Fibroblast of skin of scalp (primary cell): ENCODE measurements at regions not wholly inside any gene's neighbourhood (a gene's known extent, or its start where the extent isn't known, plus 50 kb on each side); places are given as distances from the start of the nearest gene placed in this dataset.
"Not testable (repeated sequence)": the region's sequence is repeated elsewhere in the genome, so short reads cannot be mapped to it uniquely, and the experiment has no call there.

ENCODE experiments used
- DNase-seq: peaks from one replicate; pipeline ENCODE4 v3.0.0-alpha.2; 2013

DNA sequence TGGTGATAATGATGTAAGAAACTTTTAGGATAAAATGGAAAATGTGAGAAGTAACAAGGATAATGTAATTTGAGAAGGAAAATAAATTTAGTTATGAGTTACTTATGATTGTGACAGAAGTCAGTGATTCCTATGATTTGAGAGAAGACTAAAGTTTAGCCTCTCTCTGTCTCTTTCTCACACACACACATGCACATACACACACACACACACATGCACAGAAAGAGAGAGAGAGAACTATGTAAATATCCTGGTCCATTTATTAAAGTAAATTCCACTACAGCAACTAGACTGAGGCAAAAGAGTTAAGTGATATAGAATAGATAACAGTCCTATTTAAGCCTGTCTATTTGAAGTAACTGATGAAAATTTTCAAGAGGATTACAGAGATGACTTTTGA is 375.2 kb downstream of the CD109 start:
- DNase-seq: peak; percentile 62

DNA sequence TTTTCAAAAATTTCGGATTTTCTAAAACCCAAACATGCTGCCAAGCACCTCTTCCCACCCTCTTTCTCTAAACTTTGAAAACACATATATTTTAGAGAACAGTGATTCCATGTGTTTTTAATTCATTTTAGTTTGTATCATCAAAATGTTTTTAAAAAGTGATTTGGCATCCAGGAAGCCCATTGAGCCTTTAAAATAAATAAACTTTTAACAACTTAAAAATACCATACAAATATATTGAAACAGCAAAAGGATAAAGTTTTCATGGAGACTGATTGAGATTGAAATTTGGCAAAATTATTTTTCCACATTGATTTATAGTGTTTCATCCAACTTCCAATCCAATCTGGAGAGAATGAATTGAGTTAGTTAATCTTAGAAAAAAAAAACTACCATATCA is 374.7 kb downstream of the CD109 start:
- no peak for DNase-seq

DNA sequence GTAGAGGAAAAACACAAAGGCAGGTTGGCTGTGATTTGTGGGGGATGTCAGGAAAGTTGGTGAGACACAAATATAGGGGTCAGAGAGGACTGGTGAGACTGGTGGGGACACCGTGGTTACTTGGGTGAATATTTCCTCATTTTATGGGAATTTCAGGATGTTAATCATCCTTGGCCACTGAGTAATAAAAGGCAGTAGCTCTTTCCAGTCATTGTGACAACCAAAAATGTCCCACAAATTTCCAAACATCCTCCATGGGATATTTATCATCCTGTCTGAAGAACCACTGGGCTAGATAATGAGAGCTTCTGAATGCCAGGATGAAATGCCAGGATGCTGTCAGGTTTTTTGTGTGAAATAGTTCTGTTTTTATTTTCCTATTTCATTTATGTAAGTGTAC is 374.1 kb downstream of the CD109 start:
- peak; percentile 81 for DNase-seq

DNA sequence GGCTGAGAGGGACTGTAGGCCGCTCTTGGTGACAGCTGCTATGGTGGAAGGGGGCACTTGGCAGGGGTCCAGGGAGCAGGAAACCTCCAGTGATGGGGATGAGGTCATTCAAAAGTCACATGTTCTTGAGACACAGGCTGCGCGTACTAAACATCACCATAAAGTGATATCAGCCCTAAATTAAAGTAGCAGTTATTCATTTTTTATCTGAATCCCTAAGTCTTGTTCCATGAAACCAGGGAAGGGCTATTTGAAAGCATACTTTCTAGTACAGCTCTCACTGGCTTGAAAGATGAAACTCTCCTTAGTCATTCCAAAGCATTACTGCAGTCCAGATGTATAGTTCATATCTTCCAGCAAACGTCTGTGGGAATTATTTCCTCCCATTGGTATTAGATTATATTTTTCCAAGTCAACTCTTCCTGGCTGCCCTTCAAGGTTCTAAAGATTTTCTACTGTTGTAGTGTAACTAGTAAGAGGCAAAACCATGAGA is 373.1 kb downstream of the CD109 start:
- DNase-seq: peak; percentile 89

DNA sequence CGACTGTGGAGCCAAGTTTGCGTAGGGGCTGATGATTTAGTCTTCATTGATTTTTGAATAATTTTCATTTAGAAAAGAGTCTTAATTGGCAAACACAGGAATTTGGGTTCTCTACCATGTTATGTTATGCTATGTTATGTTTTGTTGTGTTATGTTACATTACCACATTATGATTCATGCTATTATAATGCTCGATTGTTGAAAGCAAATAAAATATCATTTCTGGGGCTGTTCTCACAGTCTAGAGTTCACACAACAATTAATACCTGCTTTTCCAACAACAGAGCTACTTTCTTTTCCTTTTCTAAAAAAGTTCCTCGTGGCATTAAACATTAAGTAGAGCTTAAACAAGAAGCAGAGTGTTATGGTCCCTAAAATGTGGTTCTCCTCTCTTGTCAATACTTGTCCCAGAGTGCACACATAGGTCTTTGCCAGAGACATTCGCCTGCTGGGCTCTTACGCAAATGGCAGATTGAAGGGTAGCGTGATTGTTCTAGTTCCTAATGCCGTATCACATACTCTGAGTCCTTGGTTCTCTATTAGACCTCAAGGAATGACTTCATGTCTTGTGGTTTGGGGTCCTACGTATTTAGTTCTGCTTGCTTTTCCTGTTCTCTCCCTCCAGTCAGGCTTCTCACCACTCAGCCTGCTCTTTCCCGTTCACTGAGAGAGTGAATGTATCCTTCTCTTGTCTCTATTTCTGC is 370.3 kb downstream of the CD109 start:
- peak; percentile 71 for DNase-seq

DNA sequence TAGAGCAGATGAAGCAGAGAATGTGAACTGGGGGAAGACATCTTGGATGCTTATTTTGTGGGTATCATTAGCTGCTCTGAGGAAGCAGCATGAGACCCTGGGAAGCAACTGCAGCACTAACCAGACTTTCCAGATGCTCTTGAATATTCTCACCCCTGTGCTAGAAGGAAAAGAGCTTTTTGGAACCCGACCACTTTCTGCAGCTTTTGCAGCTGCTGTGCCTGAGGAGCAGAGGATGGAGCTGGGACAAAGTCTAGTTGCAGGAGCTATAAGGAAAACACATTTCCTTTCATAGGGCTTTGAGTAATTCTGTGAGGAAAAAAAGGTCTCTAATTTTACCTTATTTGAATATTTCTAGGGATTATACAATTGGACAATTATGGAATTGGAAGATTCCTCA is 369.7 kb downstream of the CD109 start:
- no peak for DNase-seq

DNA sequence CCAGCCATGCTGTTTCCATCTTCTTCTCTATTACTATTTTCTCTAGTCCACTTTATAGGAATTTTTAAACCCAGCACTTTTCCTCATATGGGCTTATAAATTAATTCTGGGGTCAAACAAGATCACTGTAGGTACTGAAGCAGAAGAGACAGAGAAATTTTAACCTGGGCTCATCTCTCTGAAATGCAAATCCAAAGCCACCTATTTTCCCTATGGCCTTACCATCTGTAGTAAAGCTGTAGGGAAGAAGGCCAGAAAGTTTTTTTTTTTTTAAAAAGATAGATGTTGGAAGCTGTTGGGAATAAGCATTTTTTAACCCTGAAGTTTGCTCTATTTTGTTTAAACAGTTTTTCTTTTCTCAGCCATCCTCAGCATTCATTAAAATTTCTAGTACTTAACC is 367.4 kb downstream of the CD109 start:
- DNase-seq: no peak

DNA sequence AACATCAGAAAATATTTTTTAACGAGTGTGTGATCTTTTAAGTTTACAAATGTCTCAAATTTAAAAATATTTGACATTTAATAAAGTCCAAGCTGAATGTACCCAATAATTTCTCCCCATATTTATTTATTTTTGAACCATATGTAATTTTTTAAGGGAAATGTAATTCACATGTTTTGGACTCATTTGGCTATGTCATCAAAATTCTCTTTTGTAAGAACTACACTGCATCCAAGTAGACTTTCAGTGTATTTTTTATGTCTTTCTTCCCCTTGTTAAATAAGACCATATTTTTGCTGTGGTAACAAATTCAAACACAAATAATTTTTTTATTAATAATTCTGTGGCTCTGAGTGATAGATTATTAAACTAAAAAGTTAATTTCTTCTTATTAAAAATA is 365.2 kb downstream of the CD109 start:
- no peak for DNase-seq

DNA sequence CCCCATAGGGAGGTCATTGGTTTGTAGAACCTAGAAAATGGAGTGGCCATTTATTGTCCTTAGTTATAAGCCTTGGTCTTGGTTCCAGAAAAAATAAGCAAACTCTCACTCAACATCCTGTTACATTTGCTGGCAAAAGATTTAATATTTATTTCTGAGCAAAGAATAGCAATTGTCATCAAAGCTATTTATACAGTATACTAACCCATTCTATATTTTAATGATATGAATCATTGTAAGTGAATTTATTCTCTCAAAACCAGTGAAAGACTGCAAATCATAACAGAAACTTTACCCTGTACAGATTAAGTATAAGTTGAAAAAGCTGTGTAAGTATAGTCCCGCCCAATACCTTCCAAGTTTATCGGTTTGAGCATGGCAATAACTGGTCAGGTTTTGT is 364.4 kb downstream of the CD109 start:
- peak; percentile 20 for DNase-seq

DNA sequence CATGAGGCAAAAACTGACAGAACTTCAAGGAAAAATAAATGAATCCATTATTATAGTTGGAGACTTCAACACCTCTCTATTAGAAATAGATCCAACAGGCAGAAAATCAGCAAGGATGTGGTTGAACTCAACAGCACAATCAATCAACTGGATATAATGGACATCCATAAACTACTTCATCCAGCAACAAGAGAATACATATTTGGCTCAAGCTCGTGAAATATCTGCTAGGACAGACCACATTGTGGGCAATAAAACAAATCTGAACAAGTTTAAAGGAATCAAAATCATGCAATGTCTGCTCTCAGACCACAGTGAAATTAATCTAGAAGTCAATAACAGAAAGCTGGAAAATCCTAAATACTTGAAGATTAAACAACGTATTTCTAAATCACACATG is 362.6 kb downstream of the CD109 start:
- peak; percentile 5 for DNase-seq

DNA sequence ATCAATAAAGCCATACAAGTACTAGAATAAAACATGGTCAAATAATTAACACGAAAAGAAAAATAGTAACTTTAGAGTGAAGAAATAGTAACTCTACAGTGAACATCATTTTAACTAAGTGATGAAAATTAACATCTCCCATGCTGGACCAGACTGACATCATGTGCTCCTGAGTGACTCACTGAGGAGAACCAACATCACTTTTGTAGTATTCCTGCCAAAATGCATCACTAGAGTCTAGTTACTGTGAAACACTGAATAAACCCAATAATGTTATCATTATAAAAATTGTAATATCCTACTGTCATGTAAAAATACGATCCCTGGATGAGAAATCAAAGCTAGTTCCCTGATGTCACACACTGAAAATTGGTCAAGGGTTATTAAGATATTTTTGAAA is 361.3 kb downstream of the CD109 start:
- DNase-seq: peak; percentile 12

DNA sequence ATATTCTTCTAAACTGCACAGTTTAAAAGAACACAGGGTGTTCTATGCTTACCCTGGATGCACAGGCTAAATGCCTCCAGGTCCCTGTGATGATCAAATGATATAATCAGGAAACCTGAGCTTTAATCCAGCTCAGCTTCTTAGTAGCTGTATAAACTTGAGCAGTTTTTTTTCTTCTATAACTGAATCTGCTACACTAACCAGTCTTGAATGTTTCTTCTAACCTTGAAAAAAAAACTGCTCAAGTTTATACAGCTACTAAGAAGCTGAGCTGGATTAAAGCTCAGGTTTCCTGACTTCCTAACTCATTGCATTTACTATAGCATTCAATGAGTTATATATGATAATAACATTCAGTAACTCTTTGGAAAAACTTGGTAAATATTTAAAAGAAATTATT is 358.2 kb downstream of the CD109 start:
- no peak for DNase-seq

DNA sequence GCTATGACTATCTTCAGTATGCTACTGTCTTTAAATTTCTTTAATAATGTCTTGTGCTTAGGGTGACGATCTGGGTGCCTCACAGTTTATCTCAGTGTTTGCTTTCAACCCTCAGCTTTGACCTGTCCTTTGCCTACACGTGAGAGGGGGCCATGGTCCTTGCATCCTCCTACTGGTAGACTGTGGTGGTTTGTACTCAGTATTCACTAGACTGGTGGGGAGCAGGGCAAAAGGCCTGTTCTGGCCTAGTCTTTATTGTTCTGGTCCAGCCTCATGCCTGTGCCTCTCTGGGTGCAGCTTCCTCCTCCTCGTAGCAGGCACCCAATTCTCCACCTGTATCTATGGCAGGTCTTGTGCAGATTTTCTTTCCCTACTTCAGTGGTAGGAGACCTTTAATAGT is 354.9 kb downstream of the CD109 start:
- no peak for DNase-seq

DNA sequence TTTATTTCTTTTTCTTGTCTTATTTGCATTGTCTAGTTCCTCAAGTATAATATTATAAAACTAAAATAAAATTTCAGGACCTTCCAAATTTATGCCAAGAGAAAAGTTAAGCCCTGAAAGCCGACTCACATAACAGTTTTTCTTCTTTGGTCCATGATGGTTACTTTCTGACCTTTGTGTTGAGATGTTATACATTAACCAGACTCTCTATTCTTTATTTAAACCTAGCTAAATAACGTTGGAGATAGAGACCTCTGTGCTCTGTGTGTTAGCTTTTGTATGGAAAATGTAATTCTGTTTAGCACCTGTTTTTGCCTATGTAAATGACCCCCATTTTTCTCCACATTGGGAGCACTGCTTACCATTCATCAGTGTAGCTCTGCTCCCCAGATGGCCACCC is 352.4 kb downstream of the CD109 start:
- no peak for DNase-seq

DNA sequence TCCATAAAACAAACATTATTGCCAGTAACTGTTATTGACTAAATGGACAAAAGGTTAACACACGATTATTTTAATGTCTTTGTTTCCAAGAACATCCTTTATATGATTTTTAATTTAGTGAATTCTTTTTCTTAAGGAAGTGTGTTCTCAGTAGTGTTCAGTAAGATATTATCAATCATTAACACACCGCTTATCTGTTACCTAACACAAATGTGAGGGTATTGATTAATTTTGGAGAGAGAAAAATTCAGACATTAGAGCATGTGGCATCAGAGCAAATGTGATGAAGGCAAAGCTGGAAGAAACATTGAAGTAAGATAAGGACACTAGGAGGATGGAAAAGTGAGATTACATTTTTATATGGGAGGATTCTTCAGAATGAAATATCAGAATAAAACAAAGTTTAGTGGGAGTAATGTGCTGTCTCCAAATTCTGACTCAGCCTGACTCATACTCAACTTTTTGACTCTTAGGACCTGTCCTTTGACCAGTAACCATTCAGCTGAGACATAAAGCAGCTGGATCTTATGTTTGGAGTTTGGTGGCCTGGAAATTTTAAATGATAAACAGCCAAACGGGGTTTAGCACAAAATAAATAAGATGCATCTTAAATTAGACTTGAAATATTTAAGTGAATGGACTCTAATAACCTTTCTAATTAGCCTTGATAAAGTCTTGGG is 348.6 kb downstream of the CD109 start:
- DNase-seq: peak; percentile 40

DNA sequence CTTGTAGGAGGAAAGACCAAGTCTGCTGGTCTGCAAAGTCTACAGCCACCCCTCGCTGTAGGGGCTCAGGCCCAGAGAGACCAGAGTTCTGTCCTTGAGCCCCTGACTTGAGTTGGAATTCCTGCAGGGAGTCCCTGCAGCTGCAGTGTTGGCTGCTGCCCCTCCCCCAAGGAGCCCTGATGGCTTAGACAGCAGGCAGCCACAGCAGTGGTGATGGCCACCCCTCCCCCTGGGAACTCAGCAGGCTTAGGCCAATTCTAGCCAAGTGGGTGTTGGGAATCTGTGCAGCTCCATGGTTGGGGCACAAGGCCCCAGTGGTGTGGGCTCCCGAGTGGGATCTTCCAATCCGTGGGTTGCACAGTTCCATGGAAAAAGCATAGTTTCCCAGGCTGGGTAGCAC is 345.4 kb downstream of the CD109 start:
- DNase-seq: no peak

DNA sequence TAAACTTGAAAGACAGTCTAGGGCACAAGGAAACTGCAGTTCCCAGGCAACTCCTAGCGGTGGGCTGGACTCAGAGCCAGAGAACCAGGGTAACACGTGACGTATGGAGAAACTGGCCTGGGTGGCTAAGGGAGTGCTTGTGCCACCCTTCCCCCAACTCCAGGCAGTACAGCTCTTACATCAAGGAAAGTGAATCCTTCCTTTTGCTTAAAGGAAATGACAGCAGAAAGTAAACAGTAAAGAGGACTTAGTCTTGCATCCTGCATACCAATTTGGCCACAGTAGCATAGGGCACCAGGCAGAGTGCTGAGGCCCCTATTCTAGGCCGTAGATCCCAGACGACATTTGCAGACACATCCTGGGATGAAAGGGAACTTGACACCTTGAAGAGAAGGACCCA is 322.8 kb downstream of the CD109 start:
- DNase-seq: no peak

DNA sequence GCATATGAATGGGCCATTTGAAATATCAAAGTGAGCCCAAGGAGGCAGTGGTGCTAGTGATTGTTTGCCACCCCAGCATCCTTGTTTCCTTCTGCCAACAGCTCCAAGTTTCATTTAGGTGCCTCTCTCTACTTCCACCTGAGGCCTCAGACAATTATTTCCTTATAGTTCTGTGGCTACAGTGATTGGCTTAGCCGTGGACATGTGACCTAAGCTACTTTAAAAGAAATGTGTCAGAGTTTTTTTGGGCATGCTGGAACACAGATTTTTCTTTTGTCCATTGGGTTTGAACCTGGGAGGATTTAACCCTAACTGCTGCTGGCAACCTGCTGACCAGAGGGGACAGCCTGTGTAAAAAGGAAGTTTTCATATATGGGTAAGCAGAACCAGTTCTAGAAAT is 319.4 kb downstream of the CD109 start:
- DNase-seq: no peak

DNA sequence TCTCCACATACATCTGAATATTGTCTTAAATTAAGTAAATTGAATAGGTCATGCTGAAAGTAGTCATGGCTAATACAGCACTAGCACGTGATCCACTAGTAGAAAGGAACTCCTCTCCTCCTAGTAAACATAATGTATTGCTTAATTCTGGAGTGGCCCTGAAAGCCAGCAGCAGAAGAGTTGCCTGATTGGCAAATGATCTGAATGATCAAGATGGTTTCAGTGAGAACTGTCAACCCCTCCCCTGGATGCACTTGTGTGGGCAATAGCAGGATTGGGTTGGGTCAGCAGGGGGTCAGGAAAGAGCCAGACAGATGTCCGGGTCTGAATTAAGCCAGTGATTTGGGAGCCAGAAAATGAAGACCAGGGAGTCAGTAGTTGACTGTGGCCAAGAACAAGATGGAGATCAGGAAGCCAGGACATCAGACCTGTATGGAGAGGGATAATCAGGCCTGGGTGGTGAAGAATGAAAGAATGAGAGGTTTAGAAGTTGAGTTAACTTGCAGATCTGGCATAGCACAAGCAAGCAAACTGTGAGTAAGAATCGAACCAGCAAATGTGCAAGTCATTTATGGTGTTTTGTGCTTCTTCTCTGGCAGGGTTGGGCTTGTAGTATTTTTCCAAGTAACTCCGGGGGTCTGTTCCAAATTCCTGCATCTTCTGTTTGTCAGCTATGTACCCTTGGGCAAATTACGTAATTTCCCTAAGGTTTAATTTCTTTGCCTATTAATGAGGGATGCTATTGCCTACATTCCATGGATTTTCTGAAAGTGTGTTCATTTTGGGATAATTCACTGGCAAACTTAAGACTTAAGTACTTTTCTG is 304.9 kb downstream of the CD109 start:
- peak; percentile 35 for DNase-seq

DNA sequence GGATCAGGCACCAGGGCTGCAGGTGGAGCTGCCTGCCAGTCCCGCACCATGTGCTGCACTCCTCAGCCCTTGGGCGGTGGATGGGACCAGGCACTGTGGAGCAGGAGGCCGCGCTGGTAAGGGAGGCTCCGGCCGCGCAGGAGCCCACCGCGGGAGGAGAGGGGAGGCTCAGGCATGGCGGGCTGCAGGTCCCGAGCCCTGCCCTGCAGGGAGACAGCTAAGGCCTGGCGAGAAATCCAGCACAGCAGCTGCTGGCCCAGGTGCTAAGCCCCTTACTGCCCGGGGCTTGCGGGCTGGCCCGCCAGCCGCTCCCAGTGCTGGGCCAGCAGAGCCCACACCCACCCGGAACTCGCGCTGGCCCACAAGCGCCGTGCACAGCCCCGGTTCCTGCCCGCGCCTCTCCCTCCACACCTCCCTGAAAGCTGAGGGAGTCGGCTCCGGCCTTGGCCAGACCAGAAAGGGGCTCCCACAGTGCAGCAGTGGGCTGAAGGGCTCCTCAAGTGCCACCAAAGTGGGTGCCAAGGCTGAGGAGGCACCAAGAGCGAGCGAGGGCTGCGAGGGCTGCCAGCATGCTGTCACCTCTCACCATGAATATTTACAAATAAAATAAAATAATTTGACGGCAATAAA is 294.7 kb downstream of the CD109 start:
- DNase-seq: not testable (repeated sequence)

DNA sequence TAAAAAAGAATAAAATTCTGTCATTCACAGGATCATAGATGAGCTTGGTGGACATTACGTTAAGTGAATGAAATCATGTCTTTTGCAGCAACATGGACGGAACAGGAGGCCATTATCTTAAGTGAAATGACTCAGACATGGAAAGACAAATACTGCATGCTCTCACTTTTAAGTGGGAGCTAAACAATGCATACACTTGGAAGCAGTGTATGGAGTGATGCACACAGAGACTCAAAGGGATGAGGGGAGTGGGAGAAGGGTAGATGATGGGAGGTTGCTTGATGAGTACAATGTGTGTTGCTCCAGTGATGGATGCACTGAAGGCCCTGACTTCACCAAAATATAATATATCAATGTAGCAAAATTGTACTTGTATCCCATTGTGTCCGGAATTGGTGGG is 293.4 kb downstream of the CD109 start:
- no peak for DNase-seq

DNA sequence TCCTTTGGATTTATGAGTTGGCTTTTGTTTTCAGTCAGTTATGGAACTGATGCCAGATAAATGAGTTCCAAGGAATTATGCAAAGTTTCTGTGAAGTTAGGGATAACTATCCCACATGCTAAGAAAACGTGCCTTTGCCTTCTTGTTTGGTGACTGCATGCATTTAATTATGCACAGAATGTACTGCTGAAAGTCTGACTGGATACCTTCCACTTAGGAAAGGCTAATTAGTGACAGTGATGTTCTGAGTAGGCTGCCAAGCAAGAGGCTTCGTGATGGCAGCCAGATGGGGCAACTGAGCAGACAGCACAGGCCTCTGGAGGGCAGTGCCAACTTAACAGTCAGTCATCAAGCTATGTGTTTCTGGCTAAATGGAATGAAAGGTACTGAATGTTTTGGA is 289.9 kb downstream of the CD109 start:
- DNase-seq: peak; percentile 86

DNA sequence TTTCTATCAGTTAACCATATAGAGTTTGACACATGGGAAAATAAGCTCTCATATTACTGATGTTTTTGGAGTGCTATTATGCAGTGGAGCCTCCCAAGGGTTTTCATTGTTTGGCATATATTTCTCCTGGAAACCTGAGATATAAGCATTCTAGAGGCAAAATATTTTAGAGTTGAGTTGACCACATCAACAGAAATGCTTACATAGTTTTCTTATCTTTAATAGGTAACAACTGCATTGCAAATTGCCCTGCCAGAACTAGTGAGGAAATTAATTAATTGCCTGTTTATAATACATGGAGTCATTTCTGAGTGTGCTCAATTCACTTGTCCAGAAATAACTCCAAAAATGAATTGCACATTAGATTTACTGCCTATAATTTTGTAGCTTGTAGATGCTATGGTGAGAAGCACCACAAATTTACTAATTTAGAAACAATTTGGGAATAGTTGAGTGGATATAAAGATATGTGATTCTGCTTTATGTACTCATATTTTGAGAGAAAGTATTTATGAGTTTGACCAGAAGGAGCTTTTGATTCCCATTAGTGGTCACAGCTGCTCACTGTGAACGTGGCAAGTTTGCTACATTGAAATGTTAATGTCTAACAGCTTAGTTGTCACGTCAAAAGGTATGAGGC is 288.7 kb downstream of the CD109 start:
- DNase-seq: peak; percentile 54
